Tongue (tissue), 1 donor: ENCODE measurements at regions not wholly inside any gene's neighbourhood (a gene's known extent, or its start where the extent isn't known, plus 50 kb on each side); places are given as distances from the start of the nearest gene placed in this dataset.
"Not testable (repeated sequence)": the region's sequence is repeated elsewhere in the genome, so short reads cannot be mapped to it uniquely, and the experiment has no call there.

ENCODE experiments used
- DNase-seq: peaks from one replicate; pipeline ENCODE4 v3.0.0-alpha.2; 2015

- not testable (repeated sequence) for DNase-seq
These were observed 53.1 kb upstream of the TMEM252 start for GRCh38 chr9:68593760-68594159.

DNA sequence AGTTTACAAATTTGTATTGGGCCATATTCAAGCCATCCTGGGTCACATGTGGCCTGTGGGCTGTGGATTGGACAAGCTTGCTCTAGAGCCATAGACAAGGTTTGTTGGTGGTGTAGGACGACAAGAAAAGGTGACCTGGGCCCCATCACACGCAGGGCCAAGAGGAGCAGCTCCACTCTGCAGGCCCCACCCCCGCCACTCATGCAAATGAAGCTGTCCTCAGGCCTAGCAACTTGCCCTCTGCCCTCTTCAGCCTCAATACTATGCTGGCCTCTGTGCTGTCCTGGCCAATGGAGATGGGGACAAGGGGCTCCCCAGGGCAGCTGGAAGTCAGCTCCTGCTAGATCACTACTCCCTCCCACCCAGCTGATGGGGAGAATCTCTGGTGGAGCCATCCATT, 55.2 kb upstream of the TMEM252 start:
- no peak for DNase-seq

DNA sequence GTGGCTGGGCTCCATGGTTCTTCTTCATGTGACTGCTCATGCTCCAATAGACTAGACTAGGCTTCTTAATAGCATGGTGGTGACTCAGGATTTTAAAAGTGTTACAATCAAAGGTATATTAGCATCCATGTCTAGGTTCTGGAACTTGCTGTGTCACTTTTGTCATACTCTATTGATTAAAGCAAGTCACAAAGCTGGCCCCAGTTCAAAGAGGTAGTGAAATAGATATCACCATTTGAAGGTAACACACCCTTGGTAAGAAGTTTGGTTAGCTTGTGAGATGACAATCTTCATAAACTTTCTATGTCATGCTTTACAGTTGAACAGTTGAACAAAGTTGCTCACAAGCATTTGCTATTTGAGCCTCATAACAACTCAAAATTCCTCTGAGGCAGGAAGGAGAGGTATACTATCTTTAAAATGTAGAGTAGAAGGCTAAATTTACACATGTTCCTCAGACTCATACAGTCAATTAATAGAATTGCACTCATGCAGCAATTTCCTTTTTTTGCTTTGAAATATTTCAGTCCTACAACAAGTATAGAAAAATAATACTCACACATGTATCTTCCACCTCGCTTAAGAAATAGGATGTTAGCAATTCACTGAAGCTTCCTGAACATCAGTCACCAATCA, 56.8 kb upstream of the TMEM252 start:
- no peak for DNase-seq

GRCh38 chr9:68599826-68600225, 59.1 kb upstream of the TMEM252 start:
- no peak for DNase-seq

GRCh38 chr9:68601081-68601480, 60.4 kb upstream of the TMEM252 start:
- DNase-seq = no peak

GRCh38 chr9:68603371-68603770, 62.7 kb upstream of the TMEM252 start:
- DNase-seq = no peak

GRCh38 chr9:68608763-68609162, 68.1 kb upstream of the TMEM252 start:
- no peak for DNase-seq

DNA sequence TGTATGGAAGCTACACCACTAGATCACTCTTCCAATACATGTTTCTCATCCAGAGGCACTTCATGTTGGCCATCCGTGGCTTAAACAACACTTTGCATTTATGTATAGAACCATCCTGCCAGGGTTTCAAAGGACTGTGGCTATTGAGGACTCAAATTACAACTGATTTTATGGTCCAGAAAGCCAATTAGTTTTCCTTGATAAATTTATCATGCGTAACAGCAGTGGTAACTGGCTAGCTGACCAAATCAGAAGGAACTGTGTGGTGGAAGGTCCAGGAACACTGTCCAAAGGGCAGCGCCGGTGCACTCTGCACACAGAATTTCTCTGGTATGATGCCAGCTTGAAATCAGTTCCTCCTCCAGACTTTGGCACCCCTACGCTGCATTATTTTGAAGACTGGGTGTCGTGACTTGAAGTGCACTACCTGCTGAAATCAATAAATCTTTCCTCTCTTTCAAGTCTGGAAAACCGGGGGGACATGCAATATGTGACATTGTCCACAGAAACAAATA, 69.3 kb upstream of the TMEM252 start:
- DNase-seq = no peak

DNA sequence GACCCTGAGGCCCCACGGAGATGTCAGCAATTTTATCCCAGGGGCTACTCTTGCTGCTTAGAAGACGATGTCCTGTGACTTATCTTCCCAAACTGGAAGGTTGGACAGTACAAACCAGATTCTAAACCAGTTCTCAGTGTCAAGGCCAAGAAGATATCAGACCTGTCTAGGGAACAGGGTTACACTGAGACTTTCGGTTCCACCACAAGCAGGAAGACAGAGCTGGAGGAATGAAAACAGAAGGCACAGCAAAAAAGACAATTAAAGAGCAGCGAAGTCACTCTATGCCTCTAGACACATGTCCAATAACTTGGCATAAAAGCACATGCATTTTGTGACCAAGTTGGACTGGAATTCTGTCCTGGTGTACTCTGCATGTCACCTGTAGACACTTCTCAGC, 73.4 kb upstream of the TMEM252 start:
- DNase-seq = no peak

DNA sequence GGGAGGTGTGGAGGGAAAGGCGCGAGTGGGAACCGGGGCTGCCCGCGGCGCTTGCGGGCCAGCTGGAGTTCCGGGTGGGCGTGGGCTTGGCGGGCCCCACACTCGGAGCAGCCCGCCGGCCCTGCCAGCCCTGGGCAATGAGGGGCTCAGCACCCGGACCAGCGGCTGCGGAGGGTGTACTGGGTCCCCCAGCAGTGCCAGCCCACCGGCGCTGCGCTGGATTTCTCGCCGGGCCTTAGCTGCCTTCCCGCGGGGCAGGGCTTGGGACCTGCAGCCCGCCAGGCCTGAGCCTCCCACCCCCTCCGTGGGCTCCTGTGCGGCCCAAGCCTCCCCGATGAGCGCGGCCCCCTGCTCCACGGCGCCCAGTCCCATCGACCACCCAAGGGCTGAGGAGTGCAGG, 76.3 kb upstream of the TMEM252 start:
- not testable (repeated sequence) for DNase-seq

DNA sequence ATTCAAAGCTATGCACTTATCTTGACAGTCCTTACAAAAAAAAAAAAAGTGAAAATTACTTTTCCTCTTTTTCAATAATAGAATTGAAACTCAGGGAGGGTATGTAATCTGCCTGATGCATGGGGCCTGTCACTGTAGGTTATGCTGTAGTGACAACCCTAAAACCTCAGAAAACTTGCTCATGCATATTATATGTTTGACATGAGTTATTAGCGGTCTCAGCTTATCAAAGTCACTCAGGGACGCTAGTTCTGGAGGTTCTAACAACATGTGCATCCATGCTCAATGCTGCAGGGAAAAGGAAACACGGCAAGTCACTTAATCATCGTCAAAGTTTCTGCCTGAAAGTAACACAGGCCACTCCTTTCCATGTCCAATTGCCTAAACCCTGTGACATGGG, 78.4 kb upstream of the TMEM252 start:
- DNase-seq = no peak

DNA sequence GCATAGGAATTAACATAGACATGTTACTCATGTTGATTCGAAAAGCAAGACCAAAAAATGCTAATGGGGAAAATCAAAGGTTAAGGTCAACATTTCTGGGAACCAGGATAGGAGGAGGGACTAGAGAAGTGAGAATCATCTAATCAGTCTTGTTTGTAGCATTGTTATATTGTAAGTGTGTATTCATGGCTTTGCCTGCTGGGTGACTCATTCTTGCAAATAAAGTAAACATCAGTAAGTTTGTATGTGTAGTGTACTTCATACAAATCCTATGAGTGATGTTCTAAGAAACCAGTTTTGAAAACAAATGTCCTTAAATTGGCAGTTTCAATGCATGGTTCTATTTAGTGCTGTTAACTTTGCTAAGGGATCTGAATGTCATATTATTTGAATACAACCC, 79.0 kb upstream of the TMEM252 start:
- no peak for DNase-seq

- no peak for DNase-seq
These were observed 79.5 kb upstream of the PIP5K1B start for GRCh38 chr9:68625559-68625958.

- no peak for DNase-seq
These were observed 78.5 kb upstream of the PIP5K1B start for GRCh38 chr9:68626526-68626925.

GRCh38 chr9:68627104-68627503, 77.9 kb upstream of the PIP5K1B start:
- DNase-seq = no peak

- DNase-seq = no peak
These were observed 77.4 kb upstream of the PIP5K1B start for GRCh38 chr9:68627594-68627993.

- no peak for DNase-seq
These were observed 76.0 kb upstream of the PIP5K1B start for GRCh38 chr9:68629042-68629441.

- peak; percentile 29 for DNase-seq
These were observed 73.2 kb upstream of the PIP5K1B start for GRCh38 chr9:68631811-68632210.

DNA sequence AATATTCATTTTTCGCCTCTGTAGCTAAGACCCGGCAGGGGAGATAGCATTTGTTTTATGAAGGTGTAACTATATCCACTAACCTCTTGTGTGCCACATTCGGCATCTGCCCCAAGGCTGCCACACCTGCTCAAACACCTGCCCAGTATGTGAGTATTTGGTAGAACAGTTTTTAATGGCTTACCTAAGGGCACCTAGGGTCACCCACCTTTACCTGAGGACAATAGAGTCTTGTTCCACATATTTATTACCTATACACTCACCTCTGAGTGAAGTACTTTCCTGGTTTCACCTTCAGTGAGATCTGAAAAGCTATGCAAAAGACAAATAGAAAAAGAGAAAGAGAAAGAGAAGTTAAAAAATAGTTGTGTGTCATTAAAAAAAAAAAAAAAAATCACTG, 68.0 kb upstream of the PIP5K1B start:
- no peak for DNase-seq

DNA sequence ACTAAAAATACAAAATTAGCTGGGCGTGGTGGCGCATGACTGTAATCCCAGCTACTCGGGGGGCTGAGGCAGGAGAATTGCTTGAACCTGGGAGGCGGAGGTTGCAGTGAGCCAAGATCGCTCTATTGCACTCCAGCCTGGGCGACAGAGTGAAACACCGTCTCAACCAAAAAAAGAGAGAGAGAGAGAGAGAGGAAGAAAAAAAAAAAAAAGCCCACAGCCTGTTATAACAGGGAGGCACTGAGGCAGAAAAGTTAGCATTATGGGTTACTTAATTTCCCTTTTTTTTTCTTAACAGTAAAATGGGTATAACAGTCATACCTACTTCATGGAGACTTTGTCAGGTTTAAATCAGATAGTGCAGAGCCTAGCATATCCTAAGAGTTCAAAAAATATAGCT, 65.8 kb upstream of the PIP5K1B start:
- DNase-seq = not testable (repeated sequence)

DNA sequence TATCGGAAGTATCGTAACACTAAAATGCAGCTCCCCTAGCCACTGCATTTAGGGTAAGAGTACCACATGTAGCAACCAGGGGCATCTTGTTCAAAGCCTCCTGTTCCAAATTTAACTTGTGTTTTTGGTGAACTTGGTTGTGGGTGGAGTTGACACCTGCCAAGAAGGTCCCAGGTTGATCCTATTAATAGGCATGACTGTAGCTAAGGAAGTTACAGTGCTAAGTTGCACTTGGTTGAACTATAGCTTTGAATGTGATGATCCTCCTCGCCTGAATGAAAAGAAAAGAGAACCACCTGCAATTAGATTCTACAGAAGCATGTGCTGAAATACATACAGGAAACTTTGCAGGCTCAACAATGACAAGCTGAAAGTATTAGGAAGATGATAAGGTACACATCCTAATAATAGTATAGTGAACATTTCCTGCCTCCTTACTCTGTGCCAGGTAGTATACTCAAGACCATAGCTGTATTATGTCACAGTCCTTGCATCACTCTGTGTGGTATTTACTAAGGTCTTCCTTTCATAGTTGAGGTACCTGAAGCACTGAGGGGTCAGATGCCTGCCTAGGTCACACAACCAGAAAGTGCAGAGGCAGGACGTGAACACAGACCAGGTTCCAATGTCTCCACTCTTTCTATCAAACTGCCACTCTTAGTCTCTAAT, 64.5 kb upstream of the PIP5K1B start:
- no peak for DNase-seq

GRCh38 chr9:68643901-68644809, 60.9 kb upstream of the PIP5K1B start:
- no peak for DNase-seq

GRCh38 chr9:68644831-68645230, 60.2 kb upstream of the PIP5K1B start:
- DNase-seq = no peak
